Adrenal gland (tissue), 9 donors: ENCODE measurements at regions not wholly inside any gene's neighbourhood (a gene's known extent, or its start where the extent isn't known, plus 50 kb on each side); places are given as distances from the start of the nearest gene placed in this dataset.

Experiments used
- DNase-seq, 7 donors: peaks; one replicate each; pipeline ENCODE4 v3.0.0-alpha.2; 2019 to 2020
- H3K27ac ChIP-seq, 5 donors: fragments of 200-600 bp; sonication (generic) in 4 of 5; 1 replicate in 3 of 5; 2 replicates in 2 of 5; pipeline versions ENCODE4 v1.5.1 to v1.8.0; 2016 to 2020; ENCODE audit warnings: mild to moderate bottlenecking in 1 of 5
- H3K27me3 ChIP-seq: fragments of 200-600 bp; 2 replicates; pipeline ENCODE4 v1.8.0; 2021
- H3K36me3 ChIP-seq, 2 donors: fragments of 200-600 bp; replicated peaks in 1 of 2; 1 replicate in 1 of 2; 2 replicates in 1 of 2; pipeline versions ENCODE4 v1.5.1 to v1.8.0; 2018 to 2022
- H3K4me1 ChIP-seq, 2 donors: fragments of 200-600 bp; replicated peaks in 1 of 2; 1 replicate in 1 of 2; 2 replicates in 1 of 2; pipeline versions ENCODE4 v1.5.1 to v1.8.0; 2018 to 2021
- H3K4me3 ChIP-seq, 4 donors: fragments of 200-600 bp; sonication (generic) in 3 of 4; one replicate each; pipeline ENCODE4 v1.5.1; 2016 to 2018
- H3K9me3 ChIP-seq, 3 donors: fragments of 200-600 bp; sonication (generic) in 1 of 3; replicated peaks in 1 of 3; 1 replicate in 2 of 3; 2 replicates in 1 of 3; pipeline versions ENCODE4 v1.5.1 to v1.8.0; 2016 to 2021
- CTCF ChIP-seq, 6 experiments: fragments of 450-650 bp in 4 of 6; fragments of 200-600 bp in 2 of 6; sonication (generic) in 1 of 6; IDR thresholded peaks; 1 replicate in 5 of 6; 2 replicates in 1 of 6; pipeline versions ENCODE4 v1.5.1 to v1.8.0; 2016 to 2021; ENCODE audit warnings: antibody characterized with exemption in 6 of 6, mild to moderate bottlenecking in 2 of 6, moderate library complexity in 1 of 6
- POLR2A ChIP-seq, 2 donors: fragments of 450-650 bp; IDR thresholded peaks; one replicate each; pipeline ENCODE4 v1.6.1; 2017; ENCODE audit warnings: antibody characterized with exemption in 2 of 2, mild to moderate bottlenecking in 2 of 2, moderate library complexity in 1 of 2
- WGBS, 4 donors: extraction: QIAGEN DNeasy Blood & Tissue Kit in 2 of 4; methylation state at CpG; one replicate each; pipeline versions ENCODE4 v1.1.5 to v1.1.7; 2013 to 2017; 5-methylcytosine and 5-hydroxymethylcytosine counted together
- intact Hi-C, 2 donors: fragments of 100-400 bp; cut with DNase I; formaldehyde crosslinking; loops; one replicate each; pipeline versions ENCODE4 v1.14.1 to v1.15.0; 2022 to 2023
- donor health status: healthy with polysubstance abuse.
- donor health status: Bipolar disorder and iron deficiency.
- donor health status: DM: yes; HTN: yes; CAD: no.
- donor health status: DM: no; HTN: no; CAD: no.
- donor health status: DM: no; HTN: no; CAD: no.

- no peaks in the 10 kb centered on the region for H3K4me1 ChIP-seq
- DNase-seq: no peak
- H3K9me3 ChIP-seq: no peaks in the 10 kb centered on the region
- H3K36me3 ChIP-seq: no peaks in the 10 kb centered on the region
- 88 to 93% (median 91%) methylated on average over 4 of the region's 4 CpGs for WGBS, 4 donors
- H3K4me3 ChIP-seq: no peak overlapping the region
- intact Hi-C loops: no loop called here
- no peaks in the 10 kb centered on the region for H3K27me3 ChIP-seq
- no peak overlapping the region for H3K27ac ChIP-seq
- TF ChIP-seq POLR2A (IDR thresholded peaks at IDR 0.05) (no peak), CTCF (IDR thresholded peaks at IDR 0.05) (no peak)
These were observed 108.3 kb upstream of the PLEKHA5 start for GRCh38 chr12:19021240-19021639.

- intact Hi-C loops: no loop called here
- 75 to 92% (median 85%) methylated on average over 1 of the region's 1 CpG for WGBS, 4 donors
- DNase-seq: no peak
- Histone ChIP-seq H3K4me1 (no peaks in the 10 kb centered on the region), H3K4me3 (no peak overlapping the region), H3K27me3 (no peaks in the 10 kb centered on the region), H3K36me3 (no peaks in the 10 kb centered on the region), H3K27ac (no peak overlapping the region), H3K9me3 (no peaks in the 10 kb centered on the region)
- TF ChIP-seq POLR2A (IDR thresholded peaks at IDR 0.05) (no peak), CTCF (IDR thresholded peaks at IDR 0.05) (no peak)
These were observed 107.9 kb upstream of the PLEKHA5 start for GRCh38 chr12:19021646-19022045.

- H3K4me1 ChIP-seq: no peaks in the 10 kb centered on the region
- TF ChIP-seq CTCF (IDR thresholded peaks at IDR 0.05) (no peak), POLR2A (IDR thresholded peaks at IDR 0.05) (no peak)
- H3K27me3 ChIP-seq: no peaks in the 10 kb centered on the region
- intact Hi-C loops: no loop called here
- no peak overlapping the region for H3K4me3 ChIP-seq
- no peak for DNase-seq
- no peaks in the 10 kb centered on the region for H3K9me3 ChIP-seq
- no peak overlapping the region for H3K27ac ChIP-seq
- no peaks in the 10 kb centered on the region for H3K36me3 ChIP-seq
- WGBS, 4 donors: 81 to 89% (median 83%) methylated on average over 5 of the region's 5 CpGs
These were observed 104.0 kb upstream of the PLEKHA5 start for GRCh38 chr12:19025582-19025981.

GRCh38 chr12:19026034-19026433 is 103.5 kb upstream of the PLEKHA5 start:
- TF ChIP-seq CTCF (IDR thresholded peaks at IDR 0.05) (no peak), POLR2A (IDR thresholded peaks at IDR 0.05) (no peak)
- 88 to 91% (median 89%) methylated on average over 4 of the region's 4 CpGs for WGBS, 4 donors
- H3K27me3 ChIP-seq: no peaks in the 10 kb centered on the region
- no peak for DNase-seq
- H3K4me1 ChIP-seq: no peaks in the 10 kb centered on the region
- H3K36me3 ChIP-seq: no peaks in the 10 kb centered on the region
- H3K4me3 ChIP-seq: no peak overlapping the region
- intact Hi-C loops: no loop called here
- H3K9me3 ChIP-seq: no peaks in the 10 kb centered on the region
- no peak overlapping the region for H3K27ac ChIP-seq
